Glomerular visceral epithelial cell (primary cell): ENCODE measurements at regions not wholly inside any gene's neighbourhood (a gene's known extent, or its start where the extent isn't known, plus 50 kb on each side); places are given as distances from the start of the nearest gene placed in this dataset.
"Not testable (repeated sequence)": the region's sequence is repeated elsewhere in the genome, so short reads cannot be mapped to it uniquely, and the experiment has no call there.

Experiments used
- DNase-seq: peaks from one replicate; pipeline ENCODE4 v3.0.0-alpha.2; 2016; ENCODE audit errors: extremely low spot score

DNA sequence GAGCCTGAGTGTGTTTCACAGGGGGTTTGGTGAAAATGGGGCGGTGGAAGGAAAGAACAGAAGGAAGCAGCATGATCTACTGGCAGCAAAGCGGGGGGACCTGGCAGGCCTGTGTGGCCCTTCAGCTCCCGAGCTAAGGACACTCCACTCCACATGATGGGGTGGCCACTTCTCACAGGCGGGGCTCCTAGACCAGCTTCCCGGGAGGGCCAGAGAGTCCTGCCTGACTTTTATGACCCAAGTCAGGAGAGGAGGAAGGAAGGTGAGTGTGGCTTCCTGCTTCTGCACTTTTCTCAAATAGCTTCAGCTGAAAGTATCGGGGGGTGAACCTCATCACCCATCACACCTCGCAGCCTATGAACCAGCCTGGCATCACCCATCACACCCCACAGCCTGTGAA, 117.5 kb upstream of the AFDN start:
- no peak for DNase-seq

GRCh38 chr6:167709776-167710336, 116.9 kb upstream of the AFDN start:
- not testable (repeated sequence) for DNase-seq

DNA sequence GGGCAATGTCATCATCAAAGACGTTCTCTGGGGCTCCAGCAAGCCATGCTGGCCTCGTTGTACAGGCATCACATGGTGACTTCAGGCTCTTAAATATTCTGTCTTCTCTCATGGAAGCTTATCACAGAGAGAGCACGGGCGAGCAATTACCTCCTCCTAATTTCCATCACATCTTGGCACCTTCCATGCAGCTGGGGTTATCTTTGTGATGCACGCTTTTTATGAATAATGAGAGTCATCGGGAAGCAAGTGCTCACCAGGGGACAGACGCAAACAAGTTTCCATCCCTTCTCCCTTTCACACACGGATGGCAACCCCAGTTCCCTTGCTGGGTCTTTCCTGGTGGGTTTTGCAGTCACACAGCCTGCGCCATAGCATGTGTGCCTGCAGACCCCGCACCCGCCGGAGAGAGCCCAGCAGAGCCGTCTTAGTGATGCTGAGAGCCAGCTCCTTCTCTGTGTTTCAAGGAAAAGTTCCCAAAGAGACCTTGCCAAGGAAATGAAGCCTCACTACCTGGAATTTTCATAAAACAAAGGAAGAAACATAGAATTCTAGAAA, 116.3 kb upstream of the AFDN start:
- no peak for DNase-seq

DNA sequence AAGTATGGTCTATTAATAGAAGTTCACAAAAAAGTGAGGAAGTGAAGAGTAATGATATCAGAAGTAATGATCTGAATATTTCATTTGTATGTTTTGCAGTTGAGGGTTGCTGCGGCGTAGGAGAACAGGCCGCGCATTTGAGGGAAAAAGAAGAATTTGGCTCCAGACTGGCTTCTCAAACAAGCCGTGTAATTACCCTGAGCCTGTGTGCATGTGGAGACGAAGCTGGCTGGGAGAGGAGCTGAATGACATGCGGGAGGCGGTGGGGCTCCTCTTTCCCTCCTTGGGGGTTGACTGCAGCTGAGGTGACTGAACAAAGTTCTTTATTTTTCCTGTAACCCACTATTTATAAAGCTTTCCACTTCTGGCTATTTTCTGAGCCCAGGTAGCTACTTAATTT, 115.5 kb upstream of the AFDN start:
- no peak for DNase-seq

GRCh38 chr6:167711768-167712730, 114.7 kb upstream of the AFDN start:
- DNase-seq, result no peak

- DNase-seq, result no peak
These were observed 113.8 kb upstream of the AFDN start for GRCh38 chr6:167712731-167713475.

- DNase-seq, result no peak
These were observed 112.6 kb upstream of the AFDN start for GRCh38 chr6:167714152-167714551.

GRCh38 chr6:167717455-167717854, 109.3 kb upstream of the AFDN start:
- DNase-seq, result no peak

DNA sequence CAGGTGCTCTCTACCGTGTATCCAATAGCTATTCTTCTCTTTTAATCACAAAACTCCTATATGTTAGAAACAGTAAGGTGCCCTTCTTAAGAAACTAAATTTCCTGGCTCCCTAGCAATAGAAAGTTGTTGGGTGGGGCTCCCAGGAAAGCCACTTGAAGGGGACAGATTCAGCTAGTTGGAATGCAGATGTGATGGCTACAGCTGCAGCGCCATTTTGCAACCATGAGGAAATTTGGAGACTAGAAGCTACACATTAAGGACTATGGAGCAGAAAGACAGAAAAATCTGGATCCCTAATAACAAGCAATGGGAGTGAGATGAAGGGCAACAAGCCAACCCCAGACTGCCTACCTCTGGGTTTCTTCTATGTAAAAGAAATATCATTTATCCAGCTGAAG, 108.8 kb upstream of the AFDN start:
- no peak for DNase-seq

GRCh38 chr6:167719920-167720319, 106.8 kb upstream of the AFDN start:
- DNase-seq, result no peak

GRCh38 chr6:167720456-167721285, 106.0 kb upstream of the AFDN start:
- DNase-seq, result no peak

DNA sequence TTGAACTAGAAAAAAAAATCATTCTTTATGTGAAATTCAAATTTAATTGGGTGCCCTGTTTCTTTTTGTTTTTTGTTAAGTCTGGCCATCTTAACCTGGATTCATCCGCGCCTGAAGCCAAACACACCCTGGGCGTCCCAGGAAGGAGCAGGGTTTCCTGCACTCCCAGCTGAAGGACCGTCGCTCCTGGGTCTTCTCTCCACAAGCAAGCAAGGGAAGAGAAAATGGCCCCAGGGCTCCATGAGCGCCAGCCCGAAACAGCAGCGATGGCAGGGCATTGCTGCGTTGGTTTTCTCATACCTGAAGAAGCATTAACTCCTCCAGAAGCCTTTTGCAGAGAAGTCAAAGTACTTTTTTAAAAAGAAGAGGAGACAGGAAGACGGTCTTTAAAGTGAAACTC, 105.4 kb upstream of the AFDN start:
- DNase-seq, result no peak

- no peak for DNase-seq
These were observed 103.9 kb upstream of the AFDN start for GRCh38 chr6:167722634-167723309.

- no peak for DNase-seq
These were observed 100.6 kb upstream of the AFDN start for GRCh38 chr6:167726043-167726621.

GRCh38 chr6:167730441-167730840, 96.3 kb upstream of the AFDN start:
- no peak for DNase-seq

DNA sequence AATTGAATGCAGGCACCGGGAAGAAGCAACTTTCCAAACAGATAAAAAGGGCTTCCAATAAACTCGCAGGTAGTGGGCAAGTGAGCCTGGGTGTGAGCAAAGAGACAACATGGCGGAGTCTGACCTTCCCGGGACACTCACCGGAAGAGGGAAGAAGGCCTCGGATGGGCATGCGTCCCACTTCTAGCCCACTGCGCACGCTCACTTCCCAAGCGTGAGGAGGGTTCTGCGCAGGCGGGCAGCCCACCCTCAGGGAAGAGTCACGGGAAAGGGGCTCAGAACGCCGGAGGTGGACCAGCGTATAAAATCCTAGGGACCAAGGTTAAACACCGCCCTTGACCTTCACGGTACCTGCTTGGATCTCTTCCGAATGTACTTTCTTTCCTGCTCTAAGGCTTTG, 95.5 kb upstream of the AFDN start:
- DNase-seq, result no peak

DNA sequence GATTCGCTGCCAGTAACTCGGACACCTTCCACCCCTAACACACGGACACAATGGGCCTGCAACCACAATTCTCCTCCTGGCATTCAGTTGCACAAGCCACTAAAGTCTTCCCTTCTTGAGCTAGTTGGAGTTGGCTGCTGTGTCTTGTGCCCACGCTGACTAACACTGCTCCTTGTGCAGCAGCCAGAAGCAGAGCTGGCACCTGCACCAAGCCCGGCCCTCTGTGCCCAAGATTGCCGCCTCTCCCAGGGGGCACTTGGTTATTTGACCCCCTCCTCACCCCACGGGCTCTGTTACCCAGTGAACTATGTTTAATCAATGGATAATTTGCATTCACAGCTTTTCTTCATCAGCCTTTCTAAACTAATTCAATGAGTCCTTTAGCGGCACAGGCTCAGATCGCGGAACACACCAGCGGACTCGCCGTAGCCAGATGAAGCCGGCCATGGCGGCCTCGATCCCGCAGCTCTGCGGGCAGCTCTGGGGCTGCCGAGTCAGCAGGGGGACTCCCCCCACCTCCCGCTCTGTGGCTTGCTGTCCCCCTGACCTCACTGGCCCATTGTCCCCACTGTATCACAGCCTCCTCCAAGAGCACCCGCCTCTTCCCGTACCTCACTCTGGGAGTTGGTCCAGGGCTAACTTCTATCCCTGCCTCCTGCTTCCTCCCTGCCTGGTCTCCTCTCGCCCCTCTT, 94.8 kb upstream of the AFDN start:
- no peak for DNase-seq

GRCh38 chr6:167733740-167734661, 92.7 kb upstream of the AFDN start:
- no peak for DNase-seq

DNA sequence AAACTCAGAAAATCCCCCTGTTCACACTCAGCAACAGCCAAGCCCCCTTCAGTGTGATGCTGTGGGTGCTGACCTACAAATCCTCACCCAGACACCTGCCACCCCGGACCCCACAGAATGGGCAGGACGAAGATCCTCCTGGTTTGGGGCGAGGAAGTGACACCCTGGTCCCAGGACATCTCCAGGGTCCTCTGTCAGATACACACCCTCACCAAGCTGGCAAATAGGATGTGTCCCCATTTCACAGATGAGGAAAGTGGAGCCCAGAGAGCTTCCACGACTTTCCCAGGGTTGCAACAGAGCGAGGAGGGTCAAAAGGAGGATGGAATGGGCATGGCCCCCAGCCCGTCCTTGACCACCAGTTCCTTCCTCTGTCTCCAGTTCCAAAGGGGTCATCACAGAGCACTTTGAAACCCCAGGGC, 92.0 kb upstream of the AFDN start:
- no peak for DNase-seq
